PC-9 (cell line): ENCODE measurements at regions not wholly inside any gene's neighbourhood (a gene's known extent, or its start where the extent isn't known, plus 50 kb on each side); places are given as distances from the start of the nearest gene placed in this dataset.

Experiments
- EZH2 ChIP-seq: fragments of 200-600 bp; sonication (generic); IDR thresholded peaks from 2 replicates; pipeline ENCODE4 v1.8.0; 2017; ENCODE audit warnings: antibody characterized with exemption, low read depth
- TF ChIP-seq, protein P1 (sequence below): fragments of 200-600 bp; sonication (generic); conservative IDR thresholded peaks from 2 replicates; pipeline ENCODE4 v1.6.1; 2017; ENCODE audit warnings: mixed run types, antibody characterized with exemption, mild to moderate bottlenecking, moderate library complexity

GRCh38 chr18:2236232-2236631, 335.1 kb downstream of the METTL4 start:
- TF ChIP-seq, protein P1, sequence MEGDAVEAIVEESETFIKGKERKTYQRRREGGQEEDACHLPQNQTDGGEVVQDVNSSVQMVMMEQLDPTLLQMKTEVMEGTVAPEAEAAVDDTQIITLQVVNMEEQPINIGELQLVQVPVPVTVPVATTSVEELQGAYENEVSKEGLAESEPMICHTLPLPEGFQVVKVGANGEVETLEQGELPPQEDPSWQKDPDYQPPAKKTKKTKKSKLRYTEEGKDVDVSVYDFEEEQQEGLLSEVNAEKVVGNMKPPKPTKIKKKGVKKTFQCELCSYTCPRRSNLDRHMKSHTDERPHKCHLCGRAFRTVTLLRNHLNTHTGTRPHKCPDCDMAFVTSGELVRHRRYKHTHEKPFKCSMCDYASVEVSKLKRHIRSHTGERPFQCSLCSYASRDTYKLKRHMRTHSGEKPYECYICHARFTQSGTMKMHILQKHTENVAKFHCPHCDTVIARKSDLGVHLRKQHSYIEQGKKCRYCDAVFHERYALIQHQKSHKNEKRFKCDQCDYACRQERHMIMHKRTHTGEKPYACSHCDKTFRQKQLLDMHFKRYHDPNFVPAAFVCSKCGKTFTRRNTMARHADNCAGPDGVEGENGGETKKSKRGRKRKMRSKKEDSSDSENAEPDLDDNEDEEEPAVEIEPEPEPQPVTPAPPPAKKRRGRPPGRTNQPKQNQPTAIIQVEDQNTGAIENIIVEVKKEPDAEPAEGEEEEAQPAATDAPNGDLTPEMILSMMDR, result no peak
- TF ChIP-seq EZH2, result no peak
